GM08714 (cell line): ENCODE measurements at regions not wholly inside any gene's neighbourhood (a gene's known extent, or its start where the extent isn't known, plus 50 kb on each side); places are given as distances from the start of the nearest gene placed in this dataset.
"Not testable (repeated sequence)": the region's sequence is repeated elsewhere in the genome, so short reads cannot be mapped to it uniquely, and the experiment has no call there.

Experiments
- H3K4me3 ChIP-seq: fragments of 200-500 bp; sonication (Bioruptor generic); 2 replicates; pipeline ENCODE4 v1.5.1; 2014; ENCODE audit warnings: mild to moderate bottlenecking, low read length, inconsistent platforms
- ZNF274 ChIP-seq: IDR thresholded peaks from 2 replicates; pipeline ENCODE4 v1.6.1; 2012; ENCODE audit warnings: mild to moderate bottlenecking, low read depth, low read length

DNA sequence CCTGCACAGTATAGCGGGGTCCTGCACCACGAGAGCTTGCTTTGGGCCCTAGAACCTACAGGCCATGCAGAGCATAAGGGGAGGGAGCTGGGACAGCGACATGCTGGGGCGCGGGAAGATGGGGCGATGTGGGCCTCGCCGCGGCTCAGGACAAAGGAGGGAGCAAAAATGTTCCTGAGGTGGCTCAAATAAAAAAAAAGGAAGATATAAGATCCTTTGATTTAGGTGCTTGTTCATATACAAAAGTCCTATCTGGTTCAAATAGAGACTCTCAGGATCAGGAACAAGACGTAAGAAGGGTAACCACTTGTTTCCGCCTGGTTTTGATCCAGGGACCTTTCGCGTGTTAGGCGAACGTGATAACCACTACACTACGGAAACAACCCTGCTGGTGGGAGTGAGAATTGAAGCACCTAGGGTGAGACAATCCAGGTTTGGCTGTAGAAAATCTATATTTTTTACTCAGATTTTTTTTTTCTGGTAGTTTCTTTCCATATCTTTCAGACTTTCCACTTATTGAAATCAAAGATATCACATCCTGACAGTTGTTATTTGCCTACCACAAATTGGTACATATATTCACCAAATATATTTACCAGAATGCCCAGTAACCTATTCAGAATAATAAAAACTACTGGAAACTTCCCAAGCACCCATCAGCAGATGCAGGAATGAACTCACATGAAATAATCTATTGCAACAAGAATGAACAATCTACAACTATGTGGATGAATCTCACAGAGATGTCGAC lies 177.9 kb upstream of the ZNF184 start:
- no peak for TF ChIP-seq ZNF274
- peak overlapping the region; percentile 36 for H3K4me3 ChIP-seq

DNA sequence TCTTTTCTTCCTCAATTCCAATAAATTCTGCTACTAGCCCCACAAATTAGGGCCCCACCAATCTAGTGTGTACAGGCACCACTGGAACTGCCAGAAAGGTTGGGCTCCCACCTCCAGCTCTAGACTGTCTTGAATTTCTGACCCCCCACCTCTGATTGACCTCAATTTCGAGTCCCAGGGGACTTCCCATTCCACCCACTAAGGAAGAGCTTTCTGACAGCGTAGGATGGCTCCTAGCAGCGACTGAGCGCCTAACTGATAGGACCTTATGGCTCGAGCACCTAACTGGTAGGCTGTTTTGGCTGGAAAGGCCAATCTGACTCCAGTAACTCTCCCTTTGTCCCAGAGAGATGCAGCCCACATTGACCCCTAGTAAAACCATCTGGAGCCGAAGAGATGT lies 171.6 kb upstream of the ZNF184 start:
- H3K4me3 ChIP-seq: no peak overlapping the region
- no peak for TF ChIP-seq ZNF274

GRCh38 chr6:27642744-27643456 lies 170.0 kb upstream of the ZNF184 start:
- H3K4me3 ChIP-seq: no peak overlapping the region
- no peak for TF ChIP-seq ZNF274

- H3K4me3 ChIP-seq: not testable (repeated sequence)
Measured at GRCh38 chr6:27635886-27636285, 163.0 kb upstream of the ZNF184 start.

DNA sequence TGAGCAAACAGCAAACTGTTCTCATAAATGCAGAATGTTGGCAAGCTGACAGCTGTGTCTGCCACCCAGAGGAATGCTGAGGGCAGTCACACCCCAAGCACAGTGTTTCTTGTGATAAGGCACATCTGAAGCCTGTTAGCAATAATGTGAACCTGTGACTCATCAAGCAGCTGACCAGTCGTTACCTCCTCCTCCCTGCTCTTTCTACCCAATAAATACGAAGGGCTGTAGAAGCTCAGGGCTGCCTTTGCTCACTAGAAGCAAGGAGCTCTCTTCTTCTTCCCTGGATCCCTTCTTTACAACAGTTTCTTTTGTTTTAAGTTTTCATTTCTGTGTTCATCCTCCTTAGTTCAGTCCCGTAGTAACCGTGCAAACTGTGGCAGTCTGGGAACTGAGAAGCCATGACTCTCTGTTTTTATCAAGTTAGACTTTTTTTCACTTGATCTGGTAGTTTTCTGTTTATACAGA lies 160.3 kb upstream of the ZNF184 start:
- not testable (repeated sequence) for H3K4me3 ChIP-seq

DNA sequence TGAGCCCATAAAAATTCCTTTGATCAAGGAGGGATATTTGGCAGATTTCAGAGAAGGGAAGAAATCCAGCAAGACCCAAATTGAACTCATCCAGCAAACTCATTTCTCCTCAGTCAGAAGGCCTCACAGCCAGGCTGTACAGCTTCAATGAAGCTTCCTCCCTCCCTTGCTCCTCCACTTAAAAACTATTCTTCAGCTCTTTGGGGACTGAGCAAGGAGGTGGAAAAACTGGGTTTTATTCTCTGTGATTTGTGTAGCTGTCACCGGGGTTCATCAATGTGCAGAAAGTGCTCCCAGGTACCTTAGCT lies 158.7 kb upstream of the ZNF184 start:
- no peak overlapping the region; the same call in 1 of the 2 replicates for H3K4me3 ChIP-seq
- no peak for TF ChIP-seq ZNF274

GRCh38 chr6:27630727-27631608 lies 158.1 kb upstream of the ZNF184 start:
- no peak for TF ChIP-seq ZNF274
- peak overlapping the region; percentile 48 for H3K4me3 ChIP-seq

- H3K4me3 ChIP-seq: no peak overlapping the region
- TF ChIP-seq ZNF274: no peak
Measured at GRCh38 chr6:27624694-27625262, 151.9 kb upstream of the ZNF184 start.

GRCh38 chr6:27623103-27623502 lies 150.2 kb upstream of the ZNF184 start:
- no peak overlapping the region for H3K4me3 ChIP-seq
- TF ChIP-seq ZNF274: no peak

DNA sequence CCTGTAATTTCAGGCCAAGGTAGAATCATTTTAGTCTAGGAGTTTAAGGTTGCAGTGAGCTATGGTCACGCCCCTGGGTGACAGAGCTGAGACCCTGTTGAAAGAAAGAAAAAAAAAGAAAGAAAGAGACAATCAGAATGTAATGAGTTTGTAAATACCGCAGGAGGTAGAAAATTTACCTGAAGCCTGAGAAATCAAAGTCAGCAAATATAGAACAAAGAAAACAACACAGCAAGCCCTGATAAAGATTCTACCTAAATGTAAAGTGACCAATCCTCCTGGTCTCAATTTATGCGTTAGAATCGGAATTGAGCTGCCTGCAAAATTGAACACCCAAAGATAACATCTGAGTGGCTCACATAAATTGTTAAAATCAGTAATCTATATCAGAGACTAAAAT lies 146.5 kb upstream of the ZNF184 start:
- no peak overlapping the region for H3K4me3 ChIP-seq
- TF ChIP-seq ZNF274: no peak

GRCh38 chr6:27617700-27618689 lies 145.1 kb upstream of the ZNF184 start:
- TF ChIP-seq ZNF274: no peak

DNA sequence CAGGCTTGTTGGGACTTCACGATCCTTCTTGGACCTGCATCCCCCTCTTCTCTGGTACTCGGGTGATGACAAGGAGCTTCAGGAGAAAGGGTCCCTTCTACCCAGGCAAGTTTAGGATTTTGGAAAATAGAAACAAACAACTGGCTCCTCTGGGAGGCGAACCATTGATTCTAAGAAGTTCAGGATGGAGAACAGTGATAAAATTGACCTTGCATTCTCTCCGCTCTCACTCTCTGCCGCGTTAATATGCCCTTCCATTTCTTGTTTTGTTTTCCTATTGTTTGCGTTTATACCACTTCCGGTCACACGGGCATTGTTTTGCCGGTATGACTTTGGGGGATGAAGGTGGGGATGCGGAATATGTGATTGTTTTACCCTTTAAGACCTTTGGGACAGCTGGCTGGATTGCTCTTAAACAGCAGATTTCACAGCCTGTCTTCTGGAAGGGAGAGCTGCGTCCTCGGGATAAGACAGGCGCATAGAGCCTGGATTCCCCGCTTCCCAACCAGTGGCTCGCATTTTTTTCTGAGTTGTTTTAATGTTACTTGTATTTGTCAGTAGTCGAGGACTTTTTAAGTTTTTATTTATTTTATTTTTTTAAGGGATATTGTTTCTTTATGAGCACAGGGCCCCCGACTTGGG lies 144.3 kb upstream of the ZNF184 start:
- H3K4me3 ChIP-seq: peak overlapping the region; percentile 98
- no peak for TF ChIP-seq ZNF274

More at GRCh38 chr6:27617700-27618689, 145.1 kb upstream of the ZNF184 start:
- peak overlapping the region; percentile 98 for H3K4me3 ChIP-seq
